IMR-90 (cell line): ENCODE measurements at regions not wholly inside any gene's neighbourhood (a gene's known extent, or its start where the extent isn't known, plus 50 kb on each side); places are given as distances from the start of the nearest gene placed in this dataset.
A peak's percentile ranks its signal among the peaks of the same experiment; 100 is the strongest.

Source experiments
- ATAC-seq: fragments of 200-7000 bp; cut with Tn5 transposase; 2 replicates; pipeline ENCODE4 v1.9.1; 2020; ENCODE audit warnings: low read depth, mild to moderate bottlenecking, moderate library complexity
- BruUV-seq: library from RNA; stranded (reverse); fragments of 400-500 nt; replicated peaks from 2 replicates; lab custom pipeline; 2021; lab: Mats Ljungman, UMichigan
- CTCF ChIA-PET: fragments of 300-600 bp; formaldehyde crosslinking; extraction: SDS; loops from one replicate; lab custom pipeline; 2021; ENCODE audit warnings: antibody characterized with exemption; lab: Yijun Ruan, JAX
- POLR2A ChIA-PET: fragments of 300-600 bp; sonication (Branson Sonifier 250); formaldehyde crosslinking; loops from one replicate; lab custom pipeline; 2022; ENCODE audit warnings: antibody characterized with exemption; ENCODE audit not compliant: unreplicated experiment; lab: Charles Lee
- DNase-seq: peaks from one replicate; pipeline ENCODE4 v3.0.0; 2013
- H2AFZ ChIP-seq: replicated peaks from 2 replicates; pipeline ENCODE3; 2013; ENCODE audit warnings: low read length, mild to moderate bottlenecking; ENCODE audit not compliant: poor library complexity
- H2AK5ac ChIP-seq: 2 replicates; pipeline ENCODE4 v1.6.1; 2013; ENCODE audit warnings: low read depth, low read length, inconsistent platforms
- H2AK9ac ChIP-seq: replicated peaks from 2 replicates; pipeline ENCODE3; 2013; ENCODE audit warnings: mild to moderate bottlenecking, low read depth, low read length, moderate library complexity; ENCODE audit not compliant: poor library complexity
- H2BK120ac ChIP-seq: 2 replicates; pipeline ENCODE4 v1.6.1; 2013; ENCODE audit warnings: low read depth, low read length, inconsistent platforms
- H2BK15ac ChIP-seq: 3 replicates; pipeline ENCODE4 v1.6.1; 2013; ENCODE audit warnings: low read depth, low read length, inconsistent platforms
- H2BK20ac ChIP-seq: 2 replicates; pipeline ENCODE4 v1.6.1; 2013; ENCODE audit warnings: low read depth, mild to moderate bottlenecking, inconsistent platforms, low read length, moderate library complexity
- H2BK5ac ChIP-seq: 2 replicates; pipeline ENCODE4 v1.6.1; 2013; ENCODE audit warnings: mild to moderate bottlenecking, low read depth, low read length, inconsistent platforms; ENCODE audit not compliant: poor library complexity, severe bottlenecking
- H3K14ac ChIP-seq: replicated peaks from 2 replicates; pipeline ENCODE4 v1.6.1; 2013; ENCODE audit warnings: low read depth, low read length, inconsistent platforms
- H3K18ac ChIP-seq: 2 replicates; pipeline ENCODE4 v1.6.1; 2013; ENCODE audit warnings: low read depth, low read length, control low read depth
- H3K23ac ChIP-seq: 2 replicates; pipeline ENCODE4 v1.6.1; 2013; ENCODE audit warnings: low read depth, low read length, inconsistent platforms
- H3K27ac ChIP-seq: 2 replicates; pipeline ENCODE4 v1.5.1; 2013; ENCODE audit warnings: mild to moderate bottlenecking, control low read depth, low read length; ENCODE audit not compliant: insufficient read depth
- H3K27me3 ChIP-seq: 2 replicates; pipeline ENCODE4 v1.6.1; 2013; ENCODE audit warnings: low read length; ENCODE audit not compliant: control insufficient read depth, insufficient read depth
- H3K36me3 ChIP-seq: 2 replicates; pipeline ENCODE4 v1.6.1; 2013; ENCODE audit warnings: low read length, mixed read lengths; ENCODE audit not compliant: control insufficient read depth, insufficient read depth
- H3K4ac ChIP-seq: 2 replicates; pipeline ENCODE4 v1.6.1; 2013; ENCODE audit warnings: low read depth, low read length, inconsistent platforms
- H3K4me1 ChIP-seq: 2 replicates; pipeline ENCODE4 v1.6.1; 2013; ENCODE audit warnings: low read length, mixed read lengths; ENCODE audit not compliant: control insufficient read depth, insufficient read depth
- H3K4me2 ChIP-seq: 2 replicates; pipeline ENCODE4 v1.6.1; 2013; ENCODE audit warnings: low read depth, mild to moderate bottlenecking, control low read depth, low read length, moderate library complexity
- H3K4me3 ChIP-seq: 2 replicates; pipeline ENCODE4 v1.5.1; 2013; ENCODE audit warnings: low read depth, mild to moderate bottlenecking, control low read depth, low read length, moderate library complexity; ENCODE audit not compliant: insufficient read depth
- H3K56ac ChIP-seq: 2 replicates; pipeline ENCODE4 v1.6.1; 2013; ENCODE audit warnings: low read length, inconsistent platforms; ENCODE audit not compliant: insufficient read depth; ENCODE audit errors: extremely low read depth
- H3K79me1 ChIP-seq, 2 experiments: 2 replicates each; pipeline ENCODE4 v1.6.1; 2013; ENCODE audit warnings: low read length in 2 of 2, inconsistent platforms in 1 of 2, low read depth in 1 of 2
- H3K9ac ChIP-seq: 2 replicates; pipeline ENCODE4 v1.6.1; 2013; ENCODE audit warnings: low read depth, low read length, control low read depth
- H3K9me1 ChIP-seq: 2 replicates; pipeline ENCODE4 v1.6.1; 2013; ENCODE audit warnings: low read length, inconsistent platforms; ENCODE audit not compliant: insufficient read depth
- H3K9me3 ChIP-seq: 2 replicates; pipeline ENCODE4 v1.6.1; 2013; ENCODE audit warnings: low read length; ENCODE audit not compliant: control insufficient read depth, insufficient read depth
- H4K20me1 ChIP-seq: 2 replicates; pipeline ENCODE4 v1.6.1; 2013; ENCODE audit warnings: low read length, inconsistent platforms; ENCODE audit not compliant: insufficient read depth
- H4K5ac ChIP-seq: 2 replicates; pipeline ENCODE4 v1.6.1; 2013; ENCODE audit warnings: mild to moderate bottlenecking, low read depth, low read length, control low read depth
- H4K8ac ChIP-seq, 2 experiments: 2 replicates each; pipeline ENCODE4 v1.6.1; 2013; ENCODE audit warnings: low read depth in 2 of 2, low read length in 2 of 2, control low read depth in 1 of 2, inconsistent platforms in 1 of 2
- H4K91ac ChIP-seq: 2 replicates; pipeline ENCODE4 v1.6.1; 2013; ENCODE audit warnings: low read depth, low read length, inconsistent platforms; ENCODE audit not compliant: insufficient read depth
- CEBPB ChIP-seq: IDR thresholded peaks from 2 replicates; pipeline ENCODE4 v1.6.1; 2012; ENCODE audit warnings: low read depth, low read length, improper control_type of control experiment
- RAD21 ChIP-seq: IDR thresholded peaks from 2 replicates; pipeline ENCODE4 v1.6.1; 2012; ENCODE audit warnings: low read length, improper control_type of control experiment
- dilution Hi-C: fragments of 300-500 bp; cut with HindIII; formaldehyde crosslinking; loops from one replicate; pipeline ENCODE4 v1.14.3; 2018; ENCODE audit warnings: low sequenced_read_pairs; ENCODE audit not compliant: unreplicated experiment
- in situ Hi-C: fragments of 300-500 bp; cut with MboI; formaldehyde crosslinking; loops from 3 replicates; pipeline ENCODE4 v1.14.3; 2019; ENCODE audit warnings: low sequenced_read_pairs, inconsistent platforms, mixed read lengths
- intact Hi-C: fragments of 100-400 bp; cut with micrococcal nuclease; formaldehyde crosslinking; loops from 2 replicates; pipeline ENCODE4 v1.10.0; 2022

DNA sequence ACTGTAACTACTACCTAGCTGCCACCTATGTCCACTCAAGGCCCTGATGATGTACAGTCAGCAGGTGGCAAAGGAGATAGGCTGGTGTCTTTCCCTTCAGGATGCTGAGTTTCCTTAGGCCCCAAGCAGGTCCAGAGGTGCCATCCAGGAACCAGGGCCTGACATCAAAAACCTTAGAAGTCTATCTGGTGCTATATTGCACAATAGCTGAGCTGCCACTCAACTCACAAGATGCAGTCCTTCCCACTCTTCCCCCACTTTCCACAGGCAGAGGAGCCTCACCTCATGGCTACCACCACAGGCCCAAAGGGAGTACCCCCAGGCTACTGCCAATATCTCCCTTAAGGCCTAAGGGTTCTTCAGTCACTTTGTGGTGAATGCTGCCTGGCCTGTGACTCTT lies 83.9 kb upstream of the ZNF827 start:
- intact Hi-C loops: no loop called here
- Histone ChIP-seq H3K4me3 (no peak overlapping the region), H3K23ac (no peak overlapping the region), H3K4ac (no peak overlapping the region), H3K27me3 (no peaks in the 10 kb centered on the region), H2AK9ac (peak overlapping the region; percentile 61), H4K8ac (no peak overlapping the region), H4K20me1 (no peaks in the 10 kb centered on the region), H3K4me1 (no peaks in the 10 kb centered on the region), H2AK5ac (no peak overlapping the region), H3K27ac (no peak overlapping the region), H3K9ac (no peak overlapping the region), H2AFZ (no peak overlapping the region), H2BK15ac (no peak overlapping the region), H3K9me1 (no peaks in the 10 kb centered on the region), H2BK20ac (no peak overlapping the region), H3K9me3 (no peaks in the 10 kb centered on the region), H2BK5ac (no peak overlapping the region), H3K18ac (no peak overlapping the region), H4K91ac (no peak overlapping the region), H2BK120ac (no peak overlapping the region), H3K36me3 (no peaks in the 10 kb centered on the region), H3K14ac (no peak overlapping the region), H3K79me1 (no peaks in the 10 kb centered on the region), H3K4me2 (no peak overlapping the region), H3K56ac (no peak overlapping the region), H4K5ac (no peak overlapping the region)
- ATAC-seq (no peak), DNase-seq (no peak)
- dilution Hi-C loops: no loop called here
- BruUV-seq: no TSS peak
- POLR2A ChIA-PET: no interaction called here
- in situ Hi-C loops: no loop called here
- TF ChIP-seq RAD21: no peak
- peak; percentile 64 for TF ChIP-seq CEBPB
- CTCF ChIA-PET: no interaction called here
